SK-N-SH treated with all-trans-retinoic acid at 6 μM for 48 hours (cell line): ENCODE measurements at regions not wholly inside any gene's neighbourhood (a gene's known extent, or its start where the extent isn't known, plus 50 kb on each side); places are given as distances from the start of the nearest gene placed in this dataset.

Experiments used
- ATAC-seq: fragments of 200-7000 bp; cut with Tn5 transposase; 3 replicates; pipeline ENCODE4 v1.9.1; 2020; ENCODE audit warnings: mild to moderate bottlenecking, moderate library complexity
- ARNTL ChIP-seq: fragments of 450-650 bp; formaldehyde crosslinking; IDR thresholded peaks from 2 replicates; pipeline ENCODE4 v1.5.0; 2020; ENCODE audit warnings: low read depth, mild to moderate bottlenecking, moderate library complexity, borderline replicate concordance
- BACH2 ChIP-seq: fragments of 250-450 bp; sonication (Bioruptor Pico); IDR thresholded peaks from 2 replicates; pipeline ENCODE4 v1.9.0; 2021; ENCODE audit warnings: mild to moderate bottlenecking, borderline replicate concordance
- ESRRG ChIP-seq: fragments of 250-450 bp; sonication (Bioruptor Pico); IDR thresholded peaks from 2 replicates; pipeline ENCODE4 v1.6.1; 2021; ENCODE audit warnings: mild to moderate bottlenecking
- GLIS3 ChIP-seq: fragments of 250-450 bp; sonication (Bioruptor Pico); IDR thresholded peaks from 2 replicates; pipeline ENCODE4 v1.5.0; 2020; ENCODE audit warnings: mild to moderate bottlenecking, moderate library complexity
- ISL1 ChIP-seq: fragments of 250-450 bp; sonication (Bioruptor Pico); IDR thresholded peaks from 2 replicates; pipeline ENCODE4 v2.1.2; 2022; ENCODE audit warnings: mild to moderate bottlenecking, moderate library complexity
- OSR1 ChIP-seq: fragments of 250-450 bp; sonication (Bioruptor Pico); IDR thresholded peaks from 2 replicates; pipeline ENCODE4 v1.8.0; 2022; ENCODE audit warnings: moderate library complexity, mild to moderate bottlenecking, inconsistent platforms
- PATZ1 ChIP-seq: fragments of 250-450 bp; sonication (Bioruptor Pico); IDR thresholded peaks from 2 replicates; pipeline ENCODE4 v1.8.0; 2020; ENCODE audit warnings: mild to moderate bottlenecking, moderate library complexity, borderline replicate concordance
- POU6F1 ChIP-seq: fragments of 250-450 bp; sonication (Bioruptor Pico); IDR thresholded peaks from 2 replicates; pipeline ENCODE4 v1.8.0; 2021; ENCODE audit warnings: low read depth, mild to moderate bottlenecking, moderate library complexity, borderline replicate concordance
- PPARA ChIP-seq: fragments of 250-450 bp; sonication (Bioruptor Pico); IDR thresholded peaks from 2 replicates; pipeline ENCODE4 v1.5.0; 2020; ENCODE audit warnings: mild to moderate bottlenecking, borderline replicate concordance
- RARB ChIP-seq: fragments of 250-450 bp; sonication (Bioruptor Pico); IDR thresholded peaks from 2 replicates; pipeline ENCODE4 v1.8.0; 2021; ENCODE audit warnings: mild to moderate bottlenecking, moderate library complexity
- SNAI2 ChIP-seq: fragments of 250-450 bp; sonication (Bioruptor Pico); IDR thresholded peaks from 2 replicates; pipeline ENCODE4 v1.5.0; 2020; ENCODE audit warnings: mild to moderate bottlenecking, moderate library complexity
- TCF4 ChIP-seq: fragments of 250-450 bp; sonication (Bioruptor Pico); IDR thresholded peaks from 2 replicates; pipeline ENCODE4 v1.8.0; 2021; ENCODE audit warnings: mild to moderate bottlenecking, moderate library complexity, borderline replicate concordance
- TOX ChIP-seq: fragments of 250-450 bp; sonication (Bioruptor Pico); IDR thresholded peaks from 2 replicates; pipeline ENCODE4 v1.8.0; 2021; ENCODE audit warnings: mild to moderate bottlenecking, moderate library complexity, borderline replicate concordance
- ZC3H10 ChIP-seq: fragments of 250-450 bp; sonication (Bioruptor Pico); IDR thresholded peaks from 2 replicates; pipeline ENCODE4 v1.5.1; 2021; ENCODE audit warnings: mild to moderate bottlenecking, moderate library complexity
- ZFP3 ChIP-seq: fragments of 250-450 bp; sonication (Bioruptor Pico); IDR thresholded peaks from 2 replicates; pipeline ENCODE4 v1.5.0; 2020; ENCODE audit warnings: mild to moderate bottlenecking, moderate library complexity
- ZFP30 ChIP-seq: fragments of 450-650 bp; formaldehyde crosslinking; IDR thresholded peaks from 2 replicates; pipeline ENCODE4 v1.5.0; 2022; ENCODE audit warnings: mild to moderate bottlenecking, moderate library complexity
- ZNF70 ChIP-seq: fragments of 450-650 bp; formaldehyde crosslinking; IDR thresholded peaks from 2 replicates; pipeline ENCODE4 v1.5.0; 2020; ENCODE audit warnings: mild to moderate bottlenecking, moderate library complexity
- ZNF8 ChIP-seq: fragments of 450-650 bp; formaldehyde crosslinking; IDR thresholded peaks from 2 replicates; pipeline ENCODE4 v1.5.0; 2020; ENCODE audit warnings: mild to moderate bottlenecking, moderate library complexity
- TF ChIP-seq, protein P1 (sequence below): fragments of 250-450 bp; sonication (Bioruptor Pico); IDR thresholded peaks from 2 replicates; pipeline ENCODE4 v1.5.1; 2020; ENCODE audit warnings: low read depth, mild to moderate bottlenecking, moderate library complexity
- TF ChIP-seq, protein P2 (sequence below): fragments of 250-450 bp; sonication (Bioruptor Pico); IDR thresholded peaks from 2 replicates; pipeline ENCODE4 v1.5.1; 2021; ENCODE audit warnings: mild to moderate bottlenecking, moderate library complexity

DNA sequence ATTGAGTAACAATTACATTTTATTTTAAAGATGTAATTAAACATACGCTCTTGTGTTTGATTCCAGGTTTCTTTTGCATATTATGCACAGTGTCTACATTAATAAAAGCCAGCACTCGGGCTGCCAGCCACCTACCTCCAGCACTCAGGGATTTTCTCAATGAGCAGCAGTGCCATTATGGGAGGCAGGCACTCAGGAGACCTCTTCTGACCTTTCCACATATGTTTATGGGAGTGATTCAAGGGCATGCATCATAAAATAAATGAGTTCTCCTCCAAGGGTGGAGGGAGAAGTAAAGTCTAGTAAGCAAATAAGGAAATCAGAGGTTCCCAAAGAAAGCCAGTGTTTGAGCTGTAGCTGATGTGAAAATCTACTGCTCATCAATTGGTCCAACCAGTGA lies 119.8 kb upstream of the IRX2 start (continued):
- TF ChIP-seq OSR1 (no peak), ISL1 (no peak), RARB (no peak)

GRCh38 chr5:2869471-2869870 lies 118.0 kb upstream of the IRX2 start:
- TF ChIP-seq ZFP30 (CRISPR knock-in tag) (no peak), POU6F1 (CRISPR knock-in tag) (no peak), PPARA (CRISPR knock-in tag) (no peak), RARB (no peak), TOX (CRISPR knock-in tag) (no peak), TCF4 (CRISPR knock-in tag) (no peak), ARNTL (CRISPR knock-in tag) (no peak), BACH2 (CRISPR knock-in tag) (no peak), ZC3H10 (CRISPR knock-in tag) (no peak), ZFP3 (CRISPR knock-in tag) (no peak), PATZ1 (no peak), ZNF8 (CRISPR knock-in tag) (no peak)
- TF ChIP-seq, protein P1, sequence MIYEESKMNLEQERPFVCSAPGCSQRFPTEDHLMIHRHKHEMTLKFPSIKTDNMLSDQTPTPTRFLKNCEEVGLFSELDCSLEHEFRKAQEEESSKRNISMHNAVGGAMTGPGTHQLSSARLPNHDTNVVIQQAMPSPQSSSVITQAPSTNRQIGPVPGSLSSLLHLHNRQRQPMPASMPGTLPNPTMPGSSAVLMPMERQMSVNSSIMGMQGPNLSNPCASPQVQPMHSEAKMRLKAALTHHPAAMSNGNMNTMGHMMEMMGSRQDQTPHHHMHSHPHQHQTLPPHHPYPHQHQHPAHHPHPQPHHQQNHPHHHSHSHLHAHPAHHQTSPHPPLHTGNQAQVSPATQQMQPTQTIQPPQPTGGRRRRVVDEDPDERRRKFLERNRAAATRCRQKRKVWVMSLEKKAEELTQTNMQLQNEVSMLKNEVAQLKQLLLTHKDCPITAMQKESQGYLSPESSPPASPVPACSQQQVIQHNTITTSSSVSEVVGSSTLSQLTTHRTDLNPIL (CRISPR knock-in tag), result no peak
- TF ChIP-seq, protein P2, sequence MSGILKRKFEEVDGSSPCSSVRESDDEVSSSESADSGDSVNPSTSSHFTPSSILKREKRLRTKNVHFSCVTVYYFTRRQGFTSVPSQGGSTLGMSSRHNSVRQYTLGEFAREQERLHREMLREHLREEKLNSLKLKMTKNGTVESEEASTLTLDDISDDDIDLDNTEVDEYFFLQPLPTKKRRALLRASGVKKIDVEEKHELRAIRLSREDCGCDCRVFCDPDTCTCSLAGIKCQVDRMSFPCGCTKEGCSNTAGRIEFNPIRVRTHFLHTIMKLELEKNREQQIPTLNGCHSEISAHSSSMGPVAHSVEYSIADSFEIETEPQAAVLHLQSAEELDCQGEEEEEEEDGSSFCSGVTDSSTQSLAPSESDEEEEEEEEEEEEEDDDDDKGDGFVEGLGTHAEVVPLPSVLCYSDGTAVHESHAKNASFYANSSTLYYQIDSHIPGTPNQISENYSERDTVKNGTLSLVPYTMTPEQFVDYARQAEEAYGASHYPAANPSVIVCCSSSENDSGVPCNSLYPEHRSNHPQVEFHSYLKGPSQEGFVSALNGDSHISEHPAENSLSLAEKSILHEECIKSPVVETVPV (CRISPR knock-in tag), result no peak
- no peak for ATAC-seq

GRCh38 chr5:2867373-2867933 lies 116.0 kb upstream of the IRX2 start:
- ATAC-seq, result no peak
- TF ChIP-seq ESRRG (CRISPR knock-in tag) (no peak), POU6F1 (CRISPR knock-in tag) (no peak), RARB (no peak), SNAI2 (no peak), ZNF8 (CRISPR knock-in tag) (no peak), ZFP3 (CRISPR knock-in tag) (no peak), ZFP30 (CRISPR knock-in tag) (no peak), PATZ1 (no peak), GLIS3 (no peak), TOX (CRISPR knock-in tag) (no peak), BACH2 (CRISPR knock-in tag) (no peak), ARNTL (CRISPR knock-in tag) (no peak), ZNF70 (CRISPR knock-in tag) (no peak)
- TF ChIP-seq, protein P1 (CRISPR knock-in tag), result no peak
